Jurkat, Clone E6-1 (cell line): ENCODE measurements at regions not wholly inside any gene's neighbourhood (a gene's known extent, or its start where the extent isn't known, plus 50 kb on each side); places are given as distances from the start of the nearest gene placed in this dataset.

Experiments
- DNase-seq: peaks from one replicate; pipeline ENCODE4 v3.0.0-alpha.2; 2011; ENCODE audit warnings: low read depth, low spot score
- H3K4me3 ChIP-seq: 2 replicates; pipeline ENCODE4 v1.5.1; 2011; ENCODE audit warnings: mild to moderate bottlenecking, low read length, control low read depth, moderate library complexity

- no peak overlapping the region for H3K4me3 ChIP-seq
- DNase-seq, result no peak
Measured at GRCh38 chr7:35467456-35467978, 213.6 kb upstream of the TBX20 start.

GRCh38 chr7:35465791-35466336 is 212.0 kb upstream of the TBX20 start:
- no peak for DNase-seq
- H3K4me3 ChIP-seq, result no peak overlapping the region

DNA sequence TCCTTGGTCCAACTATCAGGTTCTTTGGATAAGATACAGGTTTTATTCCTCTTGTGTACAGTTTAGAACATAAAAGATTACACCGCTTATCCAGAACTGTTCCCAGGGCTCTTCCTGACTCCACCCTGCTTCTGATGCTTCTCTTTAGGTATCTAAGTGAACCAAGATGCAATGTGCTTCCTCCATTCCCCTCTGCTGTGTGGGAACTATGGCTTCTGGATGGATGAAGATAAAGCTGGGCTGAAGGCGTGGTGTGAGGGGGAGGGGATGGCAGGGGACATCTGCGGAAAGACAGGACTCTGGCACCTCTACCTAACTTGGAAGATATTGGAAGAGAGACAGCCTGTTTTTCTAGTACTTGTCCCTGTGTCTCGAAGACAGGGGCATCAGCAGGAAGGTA is 209.9 kb upstream of the TBX20 start:
- no peak overlapping the region for H3K4me3 ChIP-seq
- DNase-seq, result no peak

GRCh38 chr7:35463176-35463700 is 209.3 kb upstream of the TBX20 start:
- H3K4me3 ChIP-seq, result no peak overlapping the region
- peak; percentile 1 for DNase-seq

DNA sequence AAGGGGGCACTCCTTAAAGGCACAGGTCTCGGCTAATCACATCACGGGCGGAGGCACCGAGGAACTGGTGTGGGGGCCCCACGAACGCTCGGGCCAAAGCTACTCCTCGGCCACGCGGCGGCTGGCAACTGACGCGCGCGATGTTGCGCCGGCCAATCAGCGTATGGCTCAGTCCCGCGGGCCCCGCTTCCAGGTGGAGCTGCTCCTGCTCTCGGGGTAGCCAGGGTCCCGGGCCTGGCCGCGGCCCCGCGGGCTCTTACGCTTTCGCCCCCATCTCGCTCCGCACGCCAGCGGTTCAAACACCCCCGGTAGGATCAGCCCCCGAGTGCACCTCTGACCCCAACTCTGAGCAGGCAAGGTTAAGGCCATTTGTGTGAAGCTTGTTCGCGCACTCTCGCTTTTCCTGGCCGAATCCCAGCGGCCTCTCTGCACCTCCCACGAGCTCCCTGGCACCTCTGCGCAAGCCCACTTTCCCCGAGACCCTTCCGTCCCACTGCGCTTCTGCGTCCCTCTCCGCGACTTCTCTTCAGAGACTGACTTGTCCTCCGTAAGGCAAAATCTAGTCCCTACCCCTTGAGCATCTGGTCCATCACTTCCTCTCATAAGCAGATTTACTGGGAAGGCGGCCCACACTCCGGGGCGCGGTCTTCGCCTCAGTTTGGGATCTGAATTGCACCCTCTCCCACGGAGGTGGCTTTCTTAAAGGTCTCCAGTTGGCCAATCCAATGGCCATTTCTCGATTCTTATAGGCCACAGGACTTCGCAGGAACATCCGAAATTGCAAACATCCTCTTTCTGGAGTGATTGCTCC is 200.9 kb upstream of the TBX20 start:
- DNase-seq, result no peak
- no peak overlapping the region for H3K4me3 ChIP-seq

DNA sequence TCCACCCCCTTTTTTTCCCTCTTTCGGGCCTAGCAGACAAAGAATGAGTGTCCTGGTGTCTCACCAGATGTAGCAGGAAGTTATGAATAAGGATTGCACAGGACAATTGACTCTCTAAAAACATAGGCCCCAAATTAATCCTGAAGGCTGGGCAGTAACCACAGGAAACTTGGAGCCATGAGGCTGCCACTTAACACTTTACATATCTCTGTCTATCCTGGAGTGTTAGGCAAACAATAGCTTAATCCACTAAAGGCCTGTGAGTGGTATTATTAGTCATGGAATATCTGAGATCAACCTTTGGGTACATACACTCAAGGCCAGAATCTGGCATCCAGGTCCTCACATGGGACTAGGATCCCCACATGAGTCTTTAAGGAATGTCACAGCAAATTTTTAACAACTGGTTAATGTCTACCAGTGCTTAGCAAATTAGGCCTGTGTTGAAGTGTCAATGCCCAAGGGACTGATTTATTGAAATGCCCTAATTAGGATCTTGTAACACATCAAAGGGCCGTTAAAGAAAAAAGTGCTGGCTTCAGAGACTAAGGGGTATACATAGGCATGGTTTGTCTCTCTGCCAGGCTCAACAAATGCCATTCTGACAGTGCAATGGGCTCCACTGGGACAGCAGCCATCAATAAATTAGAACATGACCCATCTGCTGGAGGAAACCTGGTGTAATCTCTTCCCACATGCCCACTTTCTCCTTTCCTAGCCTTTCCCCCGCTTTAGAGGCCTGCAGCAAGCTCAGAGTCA is 196.7 kb upstream of the TBX20 start:
- no peak for DNase-seq
- no peak overlapping the region for H3K4me3 ChIP-seq

GRCh38 chr7:35448486-35448885 is 194.6 kb upstream of the TBX20 start:
- DNase-seq, result no peak

GRCh38 chr7:35446091-35446490 is 192.2 kb upstream of the TBX20 start:
- H3K4me3 ChIP-seq, result no peak overlapping the region
- DNase-seq, result no peak

More at GRCh38 chr7:35448486-35448885, 194.6 kb upstream of the TBX20 start:
- no peak overlapping the region for H3K4me3 ChIP-seq

GRCh38 chr7:35437619-35438275 is 183.8 kb upstream of the TBX20 start:
- no peak for DNase-seq
- no peak overlapping the region for H3K4me3 ChIP-seq

DNA sequence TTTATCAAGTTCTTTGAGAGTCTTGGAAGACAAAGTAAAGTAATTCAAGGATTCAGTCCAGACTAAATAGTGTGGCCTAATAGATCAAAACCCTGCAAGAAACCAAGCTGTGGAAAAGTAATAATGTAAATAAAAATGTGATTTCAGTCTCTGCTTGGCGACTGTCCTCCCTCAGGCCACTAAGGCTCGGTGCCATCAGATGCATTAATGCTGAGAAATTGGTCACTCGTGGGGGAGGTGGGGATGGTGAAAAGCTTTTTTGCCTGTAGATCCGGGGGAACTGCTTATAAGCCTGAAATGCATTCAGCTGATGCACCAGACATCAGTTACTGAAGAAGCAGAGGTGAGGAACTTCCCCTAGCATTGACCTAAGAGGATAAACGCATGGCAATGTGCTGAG is 182.6 kb upstream of the TBX20 start:
- no peak for DNase-seq
- no peak overlapping the region for H3K4me3 ChIP-seq

GRCh38 chr7:35430547-35431153 is 176.8 kb upstream of the TBX20 start:
- DNase-seq, result peak; percentile 51
- H3K4me3 ChIP-seq, result no peak overlapping the region

GRCh38 chr7:35424869-35425495 is 171.1 kb upstream of the TBX20 start:
- peak; percentile 46 for DNase-seq

GRCh38 chr7:35424440-35424839 is 170.5 kb upstream of the TBX20 start:
- no peak for DNase-seq
- H3K4me3 ChIP-seq, result no peak overlapping the region

More at GRCh38 chr7:35424869-35425495, 171.1 kb upstream of the TBX20 start:
- no peak overlapping the region for H3K4me3 ChIP-seq

GRCh38 chr7:35422715-35423114 is 168.8 kb upstream of the TBX20 start:
- DNase-seq, result no peak
- no peak overlapping the region for H3K4me3 ChIP-seq

GRCh38 chr7:35420656-35421055 is 166.8 kb upstream of the TBX20 start:
- DNase-seq, result no peak
- H3K4me3 ChIP-seq, result no peak overlapping the region

DNA sequence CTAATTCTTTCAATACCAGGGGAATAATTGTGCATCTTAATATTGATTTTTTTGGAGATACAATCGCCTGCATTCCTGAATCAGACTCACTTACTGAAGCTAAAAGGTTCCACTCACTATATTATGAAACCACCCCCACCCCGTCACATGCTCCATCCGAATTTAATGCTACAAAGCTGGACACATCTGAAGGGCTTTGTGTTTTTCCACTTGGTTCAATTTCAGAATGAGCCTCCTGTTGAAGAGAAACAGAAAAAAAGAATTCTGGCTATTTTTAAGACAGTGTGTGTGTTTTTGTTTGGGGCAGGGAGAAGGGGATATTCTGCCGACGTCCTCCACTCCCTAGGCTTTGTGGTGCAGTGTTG is 165.5 kb upstream of the TBX20 start:
- DNase-seq, result no peak
- H3K4me3 ChIP-seq, result no peak overlapping the region

- no peak for DNase-seq
- no peak overlapping the region for H3K4me3 ChIP-seq
Measured at GRCh38 chr7:35418716-35419390, 165.0 kb upstream of the TBX20 start.

DNA sequence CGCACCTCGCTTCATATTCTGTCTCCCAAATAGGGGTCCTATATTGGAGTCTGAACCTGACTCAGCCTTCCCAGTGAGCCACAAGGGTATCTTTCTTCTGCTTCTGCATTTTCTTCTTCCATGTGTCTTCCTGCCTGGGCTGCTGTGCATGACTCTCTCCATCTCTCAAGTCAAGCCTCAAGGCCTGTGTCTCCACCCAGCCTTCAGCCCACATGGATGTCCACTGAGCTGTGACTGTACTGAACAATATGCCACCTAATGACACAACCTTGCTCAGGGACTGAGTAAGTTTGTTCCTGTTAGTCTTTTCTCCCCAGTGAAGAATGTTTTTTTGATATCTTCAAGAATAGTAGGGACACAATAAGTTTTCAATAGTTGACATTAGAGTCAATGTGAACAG is 162.7 kb upstream of the TBX20 start:
- no peak for DNase-seq
- no peak overlapping the region for H3K4me3 ChIP-seq
